ENCODE measurements at regions not wholly inside any gene's neighbourhood (a gene's known extent, or its start where the extent isn't known, plus 50 kb on each side); places are given as distances from the start of the nearest gene placed in this dataset.

- Histone ChIP-seq H3K4me1 (ENCODE audit: insufficient read depth, low read length) (peaks cover 21% of the 10 kb centered on the region), H3K36me3 (ENCODE audit: insufficient read depth, low read length) (no peaks in the 10 kb centered on the region), H3K9ac (ENCODE audit: low read depth, low read length) (no peak overlapping the region), H3K9me3 (ENCODE audit: control insufficient read depth, insufficient read depth, low read length) (no peaks in the 10 kb centered on the region)
Measured at GRCh38 chr12:111056618-111057521, 136.5 kb upstream of the MYL2 start.

DNA sequence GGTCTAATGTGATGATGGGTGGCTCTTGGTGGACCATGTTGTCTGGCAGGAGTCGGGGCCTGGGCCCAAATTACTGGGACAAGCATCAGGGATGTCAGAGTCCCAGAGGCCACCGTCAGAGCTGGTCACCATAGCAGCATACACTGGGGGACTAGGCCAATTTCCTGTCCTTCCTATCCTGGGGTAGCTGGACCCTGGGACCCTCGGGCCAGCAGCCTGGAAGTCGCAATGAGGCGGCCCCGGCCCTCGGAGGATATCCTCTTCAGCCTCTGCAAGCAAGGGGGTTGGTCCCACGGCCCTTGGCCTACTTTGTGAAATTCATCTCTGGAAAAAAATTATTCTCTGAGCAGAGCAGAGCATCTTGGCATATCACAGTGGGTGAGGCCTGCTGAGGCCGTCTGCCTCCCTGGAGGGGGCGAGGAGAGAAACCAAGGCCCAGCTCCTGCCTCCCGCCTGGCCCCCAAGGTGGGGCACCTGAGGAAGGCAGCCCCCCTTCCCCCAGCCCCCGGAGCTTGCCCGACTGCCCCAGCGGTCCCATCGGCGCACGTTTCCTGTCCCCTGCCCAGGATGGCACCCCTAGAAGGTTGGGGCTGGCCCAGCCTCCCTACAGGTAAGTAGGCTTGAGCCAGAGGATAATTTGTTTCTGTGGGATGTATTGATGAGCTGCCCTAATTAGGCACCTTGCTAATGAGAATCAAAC, 135.0 kb upstream of the MYL2 start:
- no peaks in the 10 kb centered on the region for H3K36me3 ChIP-seq (ENCODE audit: insufficient read depth, low read length)
- H3K9ac ChIP-seq (ENCODE audit: low read depth, low read length): no peak overlapping the region
- H3K4me1 ChIP-seq (ENCODE audit: insufficient read depth, low read length): peaks cover 14% of the 10 kb centered on the region

DNA sequence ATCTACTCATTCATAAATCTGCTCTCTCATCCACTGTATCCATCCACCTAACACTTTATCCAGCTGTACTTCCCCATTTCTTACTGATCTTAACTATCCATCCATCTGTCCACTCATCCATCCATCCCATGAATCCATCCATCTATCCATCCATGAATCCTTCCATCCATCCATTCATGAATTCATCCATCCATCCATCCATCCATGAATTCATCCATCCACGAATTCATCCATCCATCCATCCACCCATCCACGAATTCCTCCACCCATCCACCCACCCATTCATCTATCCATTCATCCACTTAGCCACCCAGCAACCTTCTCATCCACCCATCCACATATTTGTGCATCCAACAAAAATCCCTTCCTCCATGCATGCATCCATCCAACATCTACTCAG, 128.6 kb upstream of the MYL2 start:
- H3K9ac ChIP-seq (ENCODE audit: low read depth, low read length): no peak overlapping the region
- H3K4me1 ChIP-seq (ENCODE audit: insufficient read depth, low read length): no peaks in the 10 kb centered on the region
- H3K9me3 ChIP-seq (ENCODE audit: control insufficient read depth, insufficient read depth, low read length): no peaks in the 10 kb centered on the region
- H3K36me3 ChIP-seq (ENCODE audit: insufficient read depth, low read length): no peaks in the 10 kb centered on the region

More for the DNA sequence above, 135.0 kb upstream of the MYL2 start:
- no peaks in the 10 kb centered on the region for H3K9me3 ChIP-seq (ENCODE audit: control insufficient read depth, insufficient read depth, low read length)

DNA sequence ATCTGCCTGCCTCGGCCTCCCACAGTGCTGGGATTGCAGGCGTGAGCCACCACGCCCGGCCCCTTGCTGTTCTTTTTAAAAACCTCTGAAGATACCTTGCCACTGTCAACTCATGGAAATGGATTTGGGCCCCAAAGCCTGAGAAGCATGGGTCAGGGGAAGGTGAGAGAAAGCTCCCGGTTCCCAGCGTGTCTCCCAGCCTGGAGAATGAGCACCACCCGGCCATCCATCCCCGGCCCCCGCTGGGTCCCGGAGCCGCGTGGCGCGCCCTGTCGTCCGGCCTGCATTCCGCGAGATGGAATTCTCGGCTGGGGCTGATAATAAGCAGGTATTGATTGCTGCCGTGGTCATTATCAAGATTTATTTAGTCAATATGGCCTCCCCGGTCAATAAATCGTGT, 126.5 kb upstream of the MYL2 start:
- Histone ChIP-seq H3K9me3 (ENCODE audit: control insufficient read depth, insufficient read depth, low read length) (no peaks in the 10 kb centered on the region), H3K9ac (ENCODE audit: low read depth, low read length) (no peak overlapping the region), H3K36me3 (ENCODE audit: insufficient read depth, low read length) (no peaks in the 10 kb centered on the region), H3K4me1 (ENCODE audit: insufficient read depth, low read length) (no peaks in the 10 kb centered on the region)

GRCh38 chr12:111045941-111046340, 125.6 kb upstream of the MYL2 start:
- H3K9ac ChIP-seq (ENCODE audit: low read depth, low read length): no peak overlapping the region
- no peaks in the 10 kb centered on the region for H3K4me1 ChIP-seq (ENCODE audit: insufficient read depth, low read length)
- no peaks in the 10 kb centered on the region for H3K9me3 ChIP-seq (ENCODE audit: control insufficient read depth, insufficient read depth, low read length)
- no peaks in the 10 kb centered on the region for H3K36me3 ChIP-seq (ENCODE audit: insufficient read depth, low read length)

- no peak overlapping the region for H3K9ac ChIP-seq (ENCODE audit: low read depth, low read length)
- no peaks in the 10 kb centered on the region for H3K36me3 ChIP-seq (ENCODE audit: insufficient read depth, low read length)
- H3K4me1 ChIP-seq (ENCODE audit: insufficient read depth, low read length): peaks cover 16% of the 10 kb centered on the region; the same call in 1 of the 2 replicates
- H3K9me3 ChIP-seq (ENCODE audit: control insufficient read depth, insufficient read depth, low read length): no peaks in the 10 kb centered on the region
Measured at GRCh38 chr12:111041091-111041490, 120.7 kb upstream of the MYL2 start.

GRCh38 chr12:111040690-111041089, 120.3 kb upstream of the MYL2 start:
- no peaks in the 10 kb centered on the region for H3K9me3 ChIP-seq (ENCODE audit: control insufficient read depth, insufficient read depth, low read length)
- peaks cover 16% of the 10 kb centered on the region; the same call in 1 of the 2 replicates for H3K4me1 ChIP-seq (ENCODE audit: insufficient read depth, low read length)
- no peaks in the 10 kb centered on the region for H3K36me3 ChIP-seq (ENCODE audit: insufficient read depth, low read length)
- no peak overlapping the region for H3K9ac ChIP-seq (ENCODE audit: low read depth, low read length)

- H3K36me3 ChIP-seq (ENCODE audit: insufficient read depth, low read length): no peaks in the 10 kb centered on the region
- no peaks in the 10 kb centered on the region for H3K9me3 ChIP-seq (ENCODE audit: control insufficient read depth, insufficient read depth, low read length)
- no peak overlapping the region for H3K9ac ChIP-seq (ENCODE audit: low read depth, low read length)
- H3K4me1 ChIP-seq (ENCODE audit: insufficient read depth, low read length): peaks cover 16% of the 10 kb centered on the region; the same call in 1 of the 2 replicates
Measured at GRCh38 chr12:111038941-111039340, 118.6 kb upstream of the MYL2 start.

GRCh38 chr12:111038077-111038476, 117.7 kb upstream of the MYL2 start:
- H3K36me3 ChIP-seq (ENCODE audit: insufficient read depth, low read length): no peaks in the 10 kb centered on the region
- H3K9me3 ChIP-seq (ENCODE audit: control insufficient read depth, insufficient read depth, low read length): no peaks in the 10 kb centered on the region
- H3K9ac ChIP-seq (ENCODE audit: low read depth, low read length): no peak overlapping the region
- peaks cover 16% of the 10 kb centered on the region; the same call in 1 of the 2 replicates for H3K4me1 ChIP-seq (ENCODE audit: insufficient read depth, low read length)

DNA sequence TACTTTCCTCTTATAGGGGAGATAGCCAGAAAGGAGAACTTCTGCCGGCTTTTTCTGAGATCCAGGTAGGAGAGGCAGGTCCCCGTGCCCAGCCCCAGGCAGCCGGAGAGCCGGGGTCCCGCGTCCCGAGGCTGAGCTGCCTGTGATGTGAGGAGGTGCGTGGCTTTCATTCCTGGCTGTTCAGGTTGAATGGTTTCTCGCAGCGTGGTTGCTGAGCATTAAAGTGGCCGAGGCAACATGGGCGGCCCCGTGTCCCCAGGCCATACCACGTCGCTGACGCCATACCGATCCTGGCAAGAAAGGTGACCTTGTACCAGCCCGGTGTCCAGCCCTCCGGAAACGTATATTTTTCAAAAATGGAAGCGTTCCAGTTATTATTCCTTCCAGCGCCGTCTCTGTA, 116.7 kb upstream of the MYL2 start:
- Histone ChIP-seq H3K4me1 (ENCODE audit: insufficient read depth, low read length) (peaks cover 22% of the 10 kb centered on the region; the same call in 1 of the 2 replicates), H3K9ac (ENCODE audit: low read depth, low read length) (no peak overlapping the region), H3K9me3 (ENCODE audit: control insufficient read depth, insufficient read depth, low read length) (no peaks in the 10 kb centered on the region), H3K36me3 (ENCODE audit: insufficient read depth, low read length) (no peaks in the 10 kb centered on the region)

DNA sequence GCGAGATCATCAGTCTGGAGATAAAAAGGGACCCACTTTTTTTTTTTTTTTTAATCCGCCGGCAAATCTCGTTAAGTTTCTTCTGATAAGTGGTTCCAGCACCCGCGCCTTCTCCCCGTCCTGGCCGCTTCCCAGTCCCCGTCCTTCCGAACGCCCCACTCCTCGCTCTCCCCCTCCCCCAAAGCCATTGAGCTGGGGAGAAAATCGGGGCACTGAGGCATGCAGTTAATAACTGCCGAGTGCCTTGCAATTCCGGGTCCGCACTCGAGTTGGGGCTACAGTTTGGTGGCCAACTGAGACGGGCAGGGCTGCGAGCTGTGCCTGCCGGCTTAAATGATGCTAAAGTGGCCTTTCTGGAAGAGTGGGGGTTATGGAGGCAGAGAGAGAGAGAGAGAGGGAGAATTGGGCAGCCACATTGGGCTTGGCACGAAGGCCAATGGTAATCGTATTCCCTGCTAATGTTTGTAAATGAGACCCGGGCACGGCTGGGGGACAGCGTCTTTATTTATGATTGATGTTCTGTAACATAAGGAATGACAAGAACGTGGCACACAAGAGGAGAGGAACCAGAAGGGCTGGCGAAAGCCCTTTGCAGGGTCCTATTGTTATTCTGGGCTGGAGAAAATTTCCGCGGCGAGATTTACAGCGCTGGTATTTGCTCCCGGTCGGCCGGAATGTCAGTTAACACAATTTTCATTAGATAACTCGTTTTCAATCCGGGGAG, 115.4 kb upstream of the MYL2 start:
- Histone ChIP-seq H3K9ac (ENCODE audit: low read depth, low read length) (peak overlapping the region; percentile 53), H3K36me3 (ENCODE audit: insufficient read depth, low read length) (no peaks in the 10 kb centered on the region), H3K9me3 (ENCODE audit: control insufficient read depth, insufficient read depth, low read length) (no peaks in the 10 kb centered on the region), H3K4me1 (ENCODE audit: insufficient read depth, low read length) (peaks cover 24% of the 10 kb centered on the region)

GRCh38 chr12:111034886-111035577, 114.7 kb upstream of the MYL2 start:
- peaks cover 31% of the 10 kb centered on the region for H3K4me1 ChIP-seq (ENCODE audit: insufficient read depth, low read length)
- H3K9ac ChIP-seq (ENCODE audit: low read depth, low read length): peak overlapping the region; percentile 53
- no peaks in the 10 kb centered on the region for H3K36me3 ChIP-seq (ENCODE audit: insufficient read depth, low read length)
- no peaks in the 10 kb centered on the region for H3K9me3 ChIP-seq (ENCODE audit: control insufficient read depth, insufficient read depth, low read length)

DNA sequence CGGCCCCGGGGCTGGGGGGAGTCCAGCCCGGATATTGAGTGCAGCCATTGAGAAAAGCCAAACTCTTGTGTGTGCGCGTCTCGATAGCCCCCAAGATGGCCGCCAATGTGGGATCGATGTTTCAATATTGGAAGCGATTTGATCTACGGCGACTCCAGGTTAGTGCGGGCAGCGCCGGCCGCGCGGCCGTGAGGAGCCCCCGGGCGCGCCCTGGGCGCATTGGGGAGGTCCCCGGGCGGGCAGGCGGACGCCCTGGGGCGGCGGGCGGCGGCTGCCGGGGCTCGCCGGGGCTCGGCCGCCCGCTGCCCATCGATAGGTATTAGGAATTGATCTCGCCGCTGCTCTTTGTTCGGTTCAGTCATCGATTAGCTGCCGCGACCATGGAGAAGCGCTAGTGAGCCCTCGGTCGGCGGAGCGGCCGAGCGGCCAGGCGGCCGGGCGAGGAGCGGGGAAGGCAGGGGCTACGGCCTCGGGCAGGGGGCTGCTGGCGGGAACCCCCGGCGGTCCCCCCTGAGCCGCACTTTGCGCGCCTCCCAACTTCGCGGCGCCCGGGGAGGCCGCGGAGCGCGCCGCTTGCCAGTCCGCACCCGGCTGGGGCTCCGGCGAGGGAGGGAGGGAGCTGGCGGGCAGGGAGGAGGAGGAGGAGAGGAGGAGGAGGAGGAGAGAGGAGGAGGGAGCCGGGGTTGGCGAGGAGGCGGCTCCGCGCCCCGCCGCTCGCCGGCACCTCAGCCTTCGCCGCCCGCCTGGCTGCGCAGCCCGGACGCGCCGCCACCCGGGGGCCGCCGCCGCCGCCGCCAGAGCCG, 113.9 kb upstream of the MYL2 start, which contains the start of gene CUX2:
TSS of gene CUX2 (plus strand) at position 83 of the 803 bp plus-strand sequence.
- H3K36me3 ChIP-seq (ENCODE audit: insufficient read depth, low read length): no peaks in the 10 kb centered on the region
- peak within 1 kb of the TSS; percentile 67 for H3K9ac ChIP-seq (ENCODE audit: low read depth, low read length)

More for the DNA sequence above, 113.9 kb upstream of the MYL2 start, which contains the start of gene CUX2:
- Histone ChIP-seq H3K9me3 (ENCODE audit: control insufficient read depth, insufficient read depth, low read length) (no peaks in the 10 kb centered on the region), H3K4me1 (ENCODE audit: insufficient read depth, low read length) (peaks cover 34% of the 10 kb centered on the region)

Data from ES-I3 (cell line).